H1 (cell line): ENCODE measurements at regions not wholly inside any gene's neighbourhood (a gene's known extent, or its start where the extent isn't known, plus 50 kb on each side); places are given as distances from the start of the nearest gene placed in this dataset.

Experiments
- CTCF ChIA-PET: fragments of 300-600 bp; sonication (Branson Sonifier 250); formaldehyde crosslinking; loops from one replicate; lab custom pipeline; 2021; ENCODE audit not compliant: partially characterized antibody; lab: Charles Lee
- POLR2A ChIA-PET: fragments of 300-600 bp; sonication (Branson Sonifier 250); formaldehyde crosslinking; loops from one replicate; lab custom pipeline; 2021; ENCODE audit warnings: inconsistent platforms; ENCODE audit not compliant: partially characterized antibody; lab: Charles Lee
- DNase-seq, 2 experiments: peaks; one replicate each; pipeline versions ENCODE4 v3.0.0 to v3.0.0-alpha.2; 2010 to 2022; ENCODE audit warnings: low spot score in 2 of 2, low read depth in 1 of 2, mixed read lengths in 1 of 2
- FAIRE-seq: peaks from 2 replicates; lab custom pipeline; 2011; peaks lifted over from hg19 to GRCh38; lab: Jason Lieb, UNC
- H2AFZ ChIP-seq: 2 replicates; pipeline ENCODE4 v1.8.1; 2012; ENCODE audit warnings: low read length, inconsistent platforms
- H2AK5ac ChIP-seq: 2 replicates; pipeline ENCODE4 v1.6.1; 2013; ENCODE audit warnings: low read depth, low read length
- H2BK120ac ChIP-seq: replicated peaks from 2 replicates; pipeline ENCODE3; 2013; ENCODE audit warnings: low read depth, low read length, inconsistent platforms
- H2BK12ac ChIP-seq: 2 replicates; pipeline ENCODE4 v1.6.1; 2013; ENCODE audit warnings: low read depth, low read length
- H2BK15ac ChIP-seq: 2 replicates; pipeline ENCODE4 v1.6.1; 2013; ENCODE audit warnings: low read length
- H2BK20ac ChIP-seq: 2 replicates; pipeline ENCODE4 v1.6.1; 2013; ENCODE audit warnings: low read length
- H2BK5ac ChIP-seq: 2 replicates; pipeline ENCODE4 v1.6.1; 2013; ENCODE audit warnings: low read depth, low read length
- H3K14ac ChIP-seq: 2 replicates; pipeline ENCODE4 v1.6.1; 2013; ENCODE audit warnings: inconsistent platforms; ENCODE audit not compliant: insufficient read length
- H3K18ac ChIP-seq: 2 replicates; pipeline ENCODE4 v1.6.1; 2013; ENCODE audit warnings: low read length; ENCODE audit errors: extremely low read depth
- H3K23ac ChIP-seq: 2 replicates; pipeline ENCODE4 v1.6.1; 2013; ENCODE audit warnings: inconsistent platforms; ENCODE audit not compliant: insufficient read length
- H3K23me2 ChIP-seq: 2 replicates; pipeline ENCODE4 v1.6.1; 2013; ENCODE audit warnings: low read depth, low read length
- H3K27ac ChIP-seq: 2 replicates; pipeline ENCODE4 v1.6.1; 2011; ENCODE audit warnings: low read depth, low read length, inconsistent platforms
- H3K27me3 ChIP-seq, 4 experiments: replicated peaks in 1 of 4; 1 replicate in 1 of 4; 2 replicates in 3 of 4; pipeline versions ENCODE4 v1.6.1 to v1.8.1; 2011 to 2013; ENCODE audit warnings: low read length in 3 of 4, mild to moderate bottlenecking in 3 of 4, inconsistent platforms in 2 of 4, mixed read lengths in 2 of 4, moderate library complexity in 1 of 4; ENCODE audit not compliant: control insufficient read depth in 3 of 4, insufficient read depth in 3 of 4; ENCODE audit errors: extremely low read depth in 1 of 4
- H3K36me3 ChIP-seq, 4 experiments: 2 replicates each; pipeline versions ENCODE4 v1.6.1 to v1.8.1; 2011 to 2013; ENCODE audit warnings: mild to moderate bottlenecking in 4 of 4, low read length in 3 of 4, moderate library complexity in 2 of 4, control low read depth in 1 of 4, inconsistent platforms in 1 of 4; ENCODE audit not compliant: insufficient read depth in 4 of 4, control insufficient read depth in 2 of 4
- H3K4ac ChIP-seq: replicated peaks from 2 replicates; pipeline ENCODE3; 2013; ENCODE audit warnings: low read length, low read depth, mixed read lengths, inconsistent platforms; ENCODE audit not compliant: insufficient read length
- H3K4me1 ChIP-seq, 4 experiments: replicated peaks in 1 of 4; 1 replicate in 1 of 4; 2 replicates in 3 of 4; pipeline versions ENCODE4 v1.6.1 to v1.8.1; 2011 to 2013; ENCODE audit warnings: low read length in 3 of 4, inconsistent platforms in 2 of 4, mixed read lengths in 1 of 4; ENCODE audit not compliant: insufficient read depth in 4 of 4, control insufficient read depth in 3 of 4
- H3K4me2 ChIP-seq, 2 experiments: 2 replicates each; pipeline versions ENCODE4 v1.6.1 to v1.8.1; 2011 to 2013; ENCODE audit warnings: low read depth in 2 of 2, low read length in 2 of 2, control low read depth in 1 of 2, inconsistent platforms in 1 of 2, mild to moderate bottlenecking in 1 of 2; ENCODE audit not compliant: insufficient read depth in 1 of 2
- H3K4me3 ChIP-seq, 4 experiments: fragments of 200-600, 300-600 bp in 1 of 4; sonication (generic), shearing (Covaris generic), sonication (Bioruptor Twin) in 1 of 4; 2 replicates each; pipeline versions ENCODE4 v1.5.1 to v1.8.1; 2011 to 2016; ENCODE audit warnings: low read length in 4 of 4, low read depth in 3 of 4, control low read depth in 2 of 4, inconsistent platforms in 2 of 4, mild to moderate bottlenecking in 2 of 4, mixed read lengths in 1 of 4, moderate library complexity in 1 of 4; ENCODE audit not compliant: insufficient read depth in 2 of 4; ENCODE audit errors: extremely low read depth in 1 of 4
- H3K56ac ChIP-seq: replicated peaks from 2 replicates; pipeline ENCODE3; 2013; ENCODE audit warnings: low read depth, mild to moderate bottlenecking, mixed read lengths, low read length, inconsistent platforms; ENCODE audit not compliant: insufficient read length
- H3K79me1 ChIP-seq: 2 replicates; pipeline ENCODE4 v1.6.1; 2013; ENCODE audit warnings: low read depth, low read length, control low read depth
- H3K79me2 ChIP-seq, 2 experiments: 2 replicates each; pipeline versions ENCODE4 v1.6.1 to v1.8.1; 2012 to 2013; ENCODE audit warnings: low read length in 2 of 2, mild to moderate bottlenecking in 2 of 2, inconsistent platforms in 1 of 2; ENCODE audit not compliant: insufficient read depth in 2 of 2, control insufficient read depth in 1 of 2
- H3K9ac ChIP-seq, 4 experiments: replicated peaks in 1 of 4; 1 replicate in 1 of 4; 2 replicates in 3 of 4; pipeline versions ENCODE4 v1.6.1 to v1.8.1; 2011 to 2013; ENCODE audit warnings: low read depth in 3 of 4, low read length in 3 of 4, control low read depth in 2 of 4, mild to moderate bottlenecking in 2 of 4, moderate library complexity in 2 of 4, inconsistent platforms in 1 of 4; ENCODE audit errors: extremely low read depth in 1 of 4
- H3K9me3 ChIP-seq, 2 experiments: 2 replicates each; pipeline versions ENCODE4 v1.6.1 to v1.8.1; 2012 to 2013; ENCODE audit warnings: mild to moderate bottlenecking in 2 of 2, moderate library complexity in 2 of 2, control low read depth in 1 of 2, inconsistent platforms in 1 of 2, low read depth in 1 of 2, low read length in 1 of 2, mixed read lengths in 1 of 2; ENCODE audit not compliant: insufficient read depth in 2 of 2
- H4K20me1 ChIP-seq, 2 experiments: replicated peaks in 1 of 2; 2 replicates each; pipeline versions ENCODE3 to v1.8.1; 2011 to 2013; ENCODE audit warnings: inconsistent platforms in 2 of 2, low read length in 2 of 2, mild to moderate bottlenecking in 1 of 2; ENCODE audit not compliant: insufficient read depth in 2 of 2, control insufficient read depth in 1 of 2
- H4K5ac ChIP-seq: 2 replicates; pipeline ENCODE4 v1.6.1; 2013; ENCODE audit warnings: low read length, low read depth, mixed read lengths, inconsistent platforms; ENCODE audit not compliant: insufficient read length
- H4K8ac ChIP-seq: 2 replicates; pipeline ENCODE4 v1.8.0; 2013; ENCODE audit warnings: mild to moderate bottlenecking, moderate library complexity, low read length, inconsistent platforms; ENCODE audit not compliant: insufficient read depth; ENCODE audit errors: extremely low read depth
- H4K91ac ChIP-seq: replicated peaks from 2 replicates; pipeline ENCODE3; 2013; ENCODE audit warnings: low read length, mixed read lengths, inconsistent platforms; ENCODE audit not compliant: insufficient read length
- FOSL1 ChIP-seq: IDR thresholded peaks from 2 replicates; pipeline ENCODE4 v1.6.1; 2011; ENCODE audit warnings: mild to moderate bottlenecking, low read depth, low read length, moderate library complexity; ENCODE audit not compliant: insufficient read depth
- KDM5A ChIP-seq: fragments of 200-600 bp; IDR thresholded peaks from 2 replicates; pipeline ENCODE4 v1.7.1; 2012; ENCODE audit warnings: mild to moderate bottlenecking, low read length, inconsistent platforms, mixed read lengths
- SIN3A ChIP-seq, 2 experiments: IDR thresholded peaks in 1 of 2; conservative IDR thresholded peaks in 1 of 2; 2 replicates each; pipeline ENCODE4 v1.6.1; 2011 to 2012; ENCODE audit warnings: low read length in 2 of 2, improper control_type of control experiment in 1 of 2, low read depth in 1 of 2, mild to moderate bottlenecking in 1 of 2
- WGBS, 2 experiments: shearing (Covaris generic) in 1 of 2; methylation state at CpG; one replicate each; pipeline versions ENCODE4 v1.1.6 to v1.1.7; 2013 to 2015; ENCODE audit warnings: low lambda C conversion rate in 2 of 2, mixed read lengths in 2 of 2, inconsistent platforms in 1 of 2, low coverage in 1 of 2, missing lambda C conversion rate in 1 of 2; ENCODE audit not compliant: insufficient replicate concordance in 2 of 2, insufficient coverage in 1 of 2, insufficient read length in 1 of 2; ENCODE audit errors: extremely low coverage in 1 of 2, missing lambda C conversion rate in 1 of 2; 5-methylcytosine and 5-hydroxymethylcytosine counted together

DNA sequence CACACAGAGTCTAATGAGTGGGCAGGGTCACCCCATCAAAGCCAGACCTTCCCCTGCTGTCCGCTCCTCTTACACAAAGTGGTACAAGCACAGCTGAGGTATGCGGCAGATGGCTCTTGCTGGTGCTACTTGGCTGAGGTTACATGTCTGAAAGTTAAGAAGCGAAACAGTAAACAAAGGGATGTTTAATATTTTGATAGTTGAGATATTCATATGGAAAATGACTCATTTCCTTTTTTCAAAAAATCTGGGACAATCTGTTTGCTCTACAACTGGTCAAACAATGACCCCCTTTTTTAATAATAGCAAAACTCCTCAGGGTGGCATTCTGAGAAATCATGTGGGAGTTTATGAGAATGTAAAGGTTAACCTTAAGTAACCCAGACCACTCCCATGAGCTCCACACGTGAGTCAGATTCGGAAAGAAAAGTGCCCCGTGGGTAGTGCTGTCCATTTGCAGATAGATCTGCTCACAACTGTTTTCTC lies 245.3 kb downstream of the TBXT start:
- no peak overlapping the region for H3K14ac ChIP-seq
- no peak overlapping the region for H2BK20ac ChIP-seq

More for the DNA sequence above, 245.3 kb downstream of the TBXT start:
- no peak overlapping the region for H3K18ac ChIP-seq
- H3K4me2 ChIP-seq = no peak overlapping the region
- no peak overlapping the region for H3K23ac ChIP-seq
- H2BK15ac ChIP-seq = no peak overlapping the region
- H4K91ac ChIP-seq = no peak overlapping the region
- H3K36me3 ChIP-seq = no peaks in the 10 kb centered on the region
- no peak overlapping the region for H2AK5ac ChIP-seq
- H3K27ac ChIP-seq = no peak overlapping the region
- H2AFZ ChIP-seq = no peak overlapping the region
- no peak overlapping the region for H2BK12ac ChIP-seq
- H3K9ac ChIP-seq = no peak overlapping the region
- H3K9me3 ChIP-seq = no peaks in the 10 kb centered on the region
- no peak for FAIRE-seq
- H3K56ac ChIP-seq = no peak overlapping the region
- no peak overlapping the region for H3K4ac ChIP-seq
- no peak overlapping the region for H2BK5ac ChIP-seq
- 91% methylated on average over 6 of the region's 6 CpGs; no CpG with 5 or more reads in 1 of the 2 experiments for WGBS, 2 experiments
- ChIA-PET POLR2A (no interaction called here), CTCF (interaction anchor here (0.9 to 1.0 kb wide), 2 partner anchors 24 to 423 kb away, joined by 3 read pairs; no protein-coding TSS in a partner anchor)
- no peak for TF ChIP-seq SIN3A (conservative IDR thresholded peaks at IDR 0.05 in 1 of 2, IDR thresholded peaks at IDR 0.05 in 1 of 2; ENCODE audit: low read depth in 1 of 2, low read length in 2 of 2)
- TF ChIP-seq KDM5A = no peak
- TF ChIP-seq FOSL1 = no peak
- H3K79me2 ChIP-seq = no peaks in the 10 kb centered on the region
- H2BK120ac ChIP-seq = no peak overlapping the region
- H3K4me3 ChIP-seq = no peak overlapping the region
- no peaks in the 10 kb centered on the region for H3K23me2 ChIP-seq
- H4K5ac ChIP-seq = no peak overlapping the region
- no peak for DNase-seq
- no peaks in the 10 kb centered on the region for H3K79me1 ChIP-seq
- no peaks in the 10 kb centered on the region for H4K20me1 ChIP-seq
- H3K27me3 ChIP-seq = no peaks in the 10 kb centered on the region; a peak in 1 of 7 replicates
- no peak overlapping the region for H4K8ac ChIP-seq
- H3K4me1 ChIP-seq = no peaks in the 10 kb centered on the region
